ENCODE measurements at regions not wholly inside any gene's neighbourhood (a gene's known extent, or its start where the extent isn't known, plus 50 kb on each side); places are given as distances from the start of the nearest gene placed in this dataset.

- TF ChIP-seq CTCF (IDR thresholded peaks at IDR 0.05), result no peak
- no peak for TF ChIP-seq POLR2AphosphoS5 (IDR thresholded peaks at IDR 0.05)
- no peak for TF ChIP-seq EP300 (IDR thresholded peaks at IDR 0.05)
- TF ChIP-seq POLR2A (IDR thresholded peaks at IDR 0.05), result no peak
Measured at GRCh38 chr9:91063471-91063870, 261.9 kb downstream of the SYK start.
